Ectodermal cell (in vitro differentiated cells): ENCODE measurements at regions not wholly inside any gene's neighbourhood (a gene's known extent, or its start where the extent isn't known, plus 50 kb on each side); places are given as distances from the start of the nearest gene placed in this dataset.

Experiments
- H3K27ac ChIP-seq: 2 replicates; pipeline ENCODE4 v1.7.0; 2013; ENCODE audit warnings: mild to moderate bottlenecking, low read depth, low read length; ENCODE audit not compliant: insufficient read depth, poor library complexity, severe bottlenecking
- H3K27me3 ChIP-seq: 2 replicates; pipeline ENCODE4 v1.7.0; 2013; ENCODE audit warnings: mild to moderate bottlenecking, low read length; ENCODE audit not compliant: insufficient read depth, control insufficient read depth, poor library complexity, severe bottlenecking
- H3K36me3 ChIP-seq: one replicate; pipeline ENCODE4 v1.7.0; 2013; ENCODE audit warnings: low read length; ENCODE audit not compliant: control insufficient read depth, insufficient read depth
- H3K4me1 ChIP-seq: one replicate; pipeline ENCODE4 v1.7.0; 2013; ENCODE audit warnings: low read length; ENCODE audit not compliant: control insufficient read depth, insufficient read depth
- H3K4me3 ChIP-seq: 2 replicates; pipeline ENCODE4 v1.7.0; 2013; ENCODE audit warnings: low read depth, low read length, control low read depth; ENCODE audit not compliant: insufficient read depth
- H3K9me3 ChIP-seq: 2 replicates; pipeline ENCODE4 v1.7.0; 2013; ENCODE audit warnings: mild to moderate bottlenecking, low read length, moderate library complexity; ENCODE audit not compliant: control insufficient read depth
- WGBS, 2 experiments: methylation state at CpG; one replicate each; pipeline ENCODE4 v1.1.7; 2013; ENCODE audit warnings: missing lambda C conversion rate in 2 of 2; 5-methylcytosine and 5-hydroxymethylcytosine counted together

DNA sequence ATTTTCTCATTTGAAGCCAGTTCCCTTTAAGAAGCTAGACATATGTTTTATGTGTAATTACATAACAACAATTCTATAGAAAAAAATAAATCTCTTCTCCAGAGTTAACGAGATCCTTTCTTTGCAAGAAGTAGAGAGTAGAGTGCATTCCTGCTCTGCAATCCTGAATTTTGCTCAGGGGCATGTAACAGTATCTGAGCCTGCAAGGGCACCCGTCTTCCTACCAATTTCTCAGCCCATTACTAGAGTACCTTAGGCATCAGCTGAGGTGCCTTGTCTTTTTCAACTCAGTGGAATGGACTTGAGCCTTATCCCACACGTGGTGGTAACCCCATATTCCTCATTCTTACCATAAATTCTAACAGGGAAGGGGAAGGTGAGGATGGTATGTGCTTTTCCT, 205.9 kb downstream of the IKZF2 start:
- H3K27ac ChIP-seq, result no peak overlapping the region
- WGBS, 2 experiments, result 62 to 80% methylated on average over 2 to 3 of the region's 3 CpGs
- peaks cover 28% of the 10 kb centered on the region for H3K4me1 ChIP-seq
- no peaks in the 10 kb centered on the region for H3K27me3 ChIP-seq
- no peak overlapping the region for H3K4me3 ChIP-seq
- H3K36me3 ChIP-seq, result no peaks in the 10 kb centered on the region
- H3K9me3 ChIP-seq, result no peaks in the 10 kb centered on the region

DNA sequence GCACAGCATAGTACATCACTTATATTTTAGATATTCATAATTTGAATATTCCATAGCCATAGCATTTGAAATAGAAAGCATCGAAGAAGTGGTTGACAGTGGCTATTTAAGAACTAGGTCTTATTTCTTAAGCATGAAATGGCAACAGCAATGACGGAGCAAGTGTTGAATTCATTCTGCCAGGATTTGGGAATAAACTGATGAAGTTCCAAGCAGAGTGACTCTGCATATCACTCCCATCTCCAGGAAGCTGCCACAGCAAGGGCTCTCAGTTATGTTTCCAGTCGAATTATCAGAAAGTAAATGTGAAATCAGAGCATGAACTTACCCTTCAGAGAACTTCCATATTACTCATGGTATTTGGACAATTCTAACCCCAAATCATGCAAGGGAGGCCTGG, 208.1 kb downstream of the IKZF2 start:
- no peaks in the 10 kb centered on the region for H3K27me3 ChIP-seq
- H3K27ac ChIP-seq, result no peak overlapping the region
- H3K4me1 ChIP-seq, result peaks cover 43% of the 10 kb centered on the region
- 94% methylated on average over 3 of the region's 3 CpGs for WGBS, 2 experiments
- no peaks in the 10 kb centered on the region for H3K9me3 ChIP-seq
- H3K4me3 ChIP-seq, result no peak overlapping the region
- H3K36me3 ChIP-seq, result no peaks in the 10 kb centered on the region

DNA sequence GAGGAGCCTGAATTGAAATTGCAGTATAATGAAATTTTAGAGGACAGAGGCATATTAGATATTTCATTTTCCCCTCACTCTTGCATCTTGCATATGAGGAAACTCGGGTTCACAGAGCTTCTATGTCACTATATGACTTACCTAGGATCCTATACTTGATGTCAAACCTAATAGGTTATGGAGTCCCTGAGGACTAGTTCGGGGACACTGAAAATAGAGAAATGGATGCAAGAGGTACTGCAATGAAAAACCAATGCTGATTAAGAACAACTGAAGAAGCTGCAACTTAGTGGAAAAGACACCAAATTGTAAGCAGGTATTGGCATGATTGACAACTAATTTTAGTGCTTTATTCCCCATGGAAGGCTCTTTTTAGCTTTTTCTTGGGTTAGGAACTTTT, 210.1 kb downstream of the IKZF2 start:
- Histone ChIP-seq H3K27me3 (no peaks in the 10 kb centered on the region), H3K27ac (no peak overlapping the region), H3K4me3 (no peak overlapping the region), H3K36me3 (no peaks in the 10 kb centered on the region), H3K9me3 (no peaks in the 10 kb centered on the region), H3K4me1 (peaks cover 35% of the 10 kb centered on the region)
- WGBS, 2 experiments, result 81 to 83% methylated on average over 1 to 2 of the region's 2 CpGs

DNA sequence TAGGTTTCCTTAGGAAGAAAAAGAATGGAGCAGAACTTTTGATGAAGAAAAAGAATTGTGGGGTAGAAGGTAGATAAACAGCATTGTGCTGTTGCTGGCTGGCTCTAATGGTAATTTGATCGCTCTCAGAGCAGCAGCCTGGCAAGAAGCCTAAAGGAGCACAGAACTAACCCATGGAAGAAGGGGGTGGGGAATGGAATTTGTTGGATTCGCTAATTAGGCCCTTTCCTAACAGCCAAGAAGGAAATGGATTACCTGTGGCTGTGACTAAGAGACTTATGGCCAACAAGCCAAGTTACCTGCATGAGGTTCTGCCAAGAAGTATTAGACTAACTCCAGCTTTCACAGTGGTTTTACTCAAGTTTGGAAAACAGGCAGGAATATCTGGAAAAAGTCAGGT, 210.6 kb downstream of the IKZF2 start:
- Histone ChIP-seq H3K9me3 (no peaks in the 10 kb centered on the region), H3K27me3 (no peaks in the 10 kb centered on the region), H3K4me1 (peaks cover 30% of the 10 kb centered on the region), H3K4me3 (no peak overlapping the region), H3K36me3 (no peaks in the 10 kb centered on the region), H3K27ac (no peak overlapping the region)
- 1 to 2% methylated on average over 2 of the region's 2 CpGs for WGBS, 2 experiments

DNA sequence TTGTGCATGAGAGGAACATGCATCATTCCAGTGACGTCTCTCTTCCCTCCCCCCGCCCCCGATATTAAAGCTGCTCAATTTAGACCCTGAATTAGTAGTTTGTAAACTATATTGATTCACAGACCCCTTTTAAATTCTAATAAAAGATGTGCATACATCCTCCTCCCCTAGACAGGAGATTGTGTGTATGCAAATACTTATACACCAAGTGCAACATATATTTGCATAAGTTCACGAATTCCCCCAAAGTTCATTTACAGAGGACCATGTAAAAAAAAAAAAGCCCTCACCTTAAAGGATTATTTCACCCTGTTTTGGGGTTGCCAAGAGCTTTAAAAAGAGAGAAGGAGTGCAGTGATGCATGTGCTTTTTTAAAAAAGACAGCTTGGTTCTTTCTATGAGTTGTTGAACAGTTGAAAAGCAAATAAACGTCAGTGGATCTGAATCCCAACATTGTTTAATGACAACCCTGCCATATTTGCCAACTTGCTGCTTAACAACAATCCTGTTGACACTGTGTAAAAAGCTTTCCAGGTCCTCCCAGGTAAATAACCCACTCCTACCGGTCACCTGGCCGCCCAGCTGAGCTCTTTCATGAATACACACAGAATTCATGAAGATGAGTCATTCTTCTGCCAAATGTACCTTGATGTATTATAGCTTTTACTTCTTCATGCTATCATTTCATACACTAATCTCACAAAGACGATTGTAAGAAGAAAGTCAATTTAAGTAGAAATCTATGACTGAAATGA, 211.5 kb downstream of the IKZF2 start:
- Histone ChIP-seq H3K4me3 (no peak overlapping the region), H3K36me3 (no peaks in the 10 kb centered on the region), H3K4me1 (peaks cover 27% of the 10 kb centered on the region), H3K27me3 (no peaks in the 10 kb centered on the region), H3K27ac (no peak overlapping the region), H3K9me3 (no peaks in the 10 kb centered on the region)
- WGBS, 2 experiments, result 68 to 79% methylated on average over 4 to 6 of the region's 8 CpGs

DNA sequence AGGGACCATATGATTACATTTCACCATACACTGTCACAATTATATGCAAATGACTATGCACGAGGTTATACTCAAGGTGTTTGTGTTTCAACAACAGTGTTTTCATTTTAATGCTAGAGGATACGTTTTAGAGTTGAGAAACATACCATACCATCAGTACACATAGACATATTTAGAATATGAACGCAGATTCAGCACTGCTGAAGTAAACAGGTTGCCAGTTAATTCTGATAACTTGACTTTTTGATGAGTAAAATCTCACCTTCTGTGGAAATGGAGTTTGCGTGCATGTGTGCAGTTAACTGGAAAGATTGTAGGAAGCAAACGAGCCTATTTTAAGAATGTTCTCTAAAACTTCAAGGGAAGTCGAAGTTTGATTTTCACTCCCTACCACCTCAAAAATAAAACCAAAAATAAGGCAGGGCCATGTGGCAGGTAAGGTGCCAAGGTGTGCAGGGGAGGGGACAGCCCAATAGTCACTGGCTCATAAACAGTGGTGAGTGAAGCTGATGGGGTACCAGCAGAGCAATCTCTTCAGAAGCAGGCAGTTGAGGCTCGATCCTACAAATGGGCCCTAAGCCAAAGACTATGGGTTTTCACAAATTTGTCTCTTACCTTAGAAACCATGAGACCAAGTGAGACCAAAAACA, 213.1 kb downstream of the IKZF2 start:
- no peaks in the 10 kb centered on the region for H3K36me3 ChIP-seq
- peaks cover 27% of the 10 kb centered on the region for H3K4me1 ChIP-seq
- no peaks in the 10 kb centered on the region for H3K9me3 ChIP-seq
- no peak overlapping the region for H3K27ac ChIP-seq
- no peaks in the 10 kb centered on the region for H3K27me3 ChIP-seq
- 94 to 98% methylated on average over 6 to 7 of the region's 7 CpGs for WGBS, 2 experiments
- H3K4me3 ChIP-seq, result no peak overlapping the region

DNA sequence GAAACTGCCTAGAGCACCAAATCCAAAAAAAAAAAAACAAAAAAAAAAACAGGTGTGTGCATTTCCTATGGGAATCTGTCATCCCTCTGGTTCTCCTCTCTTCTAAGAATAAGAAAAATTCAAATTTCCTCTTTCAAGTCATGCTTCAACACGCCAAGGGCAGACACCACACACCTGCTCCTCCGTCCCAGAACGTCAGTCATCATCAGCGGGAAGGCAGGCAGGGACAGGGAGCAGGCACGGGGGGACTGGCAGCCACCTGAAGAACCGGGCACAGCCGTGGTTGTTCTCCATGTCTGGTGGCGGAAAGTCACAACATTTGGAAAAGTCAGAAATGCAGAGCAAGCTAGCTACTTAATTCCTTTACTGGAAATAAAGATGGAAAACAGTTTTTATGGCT, 214.8 kb downstream of the IKZF2 start:
- H3K4me3 ChIP-seq, result no peak overlapping the region
- H3K9me3 ChIP-seq, result no peaks in the 10 kb centered on the region
- no peaks in the 10 kb centered on the region for H3K27me3 ChIP-seq
- no peaks in the 10 kb centered on the region for H3K36me3 ChIP-seq
- H3K27ac ChIP-seq, result no peak overlapping the region
- WGBS, 2 experiments, result 89 to 91% methylated on average over 8 of the region's 8 CpGs
- H3K4me1 ChIP-seq, result peaks cover 25% of the 10 kb centered on the region

DNA sequence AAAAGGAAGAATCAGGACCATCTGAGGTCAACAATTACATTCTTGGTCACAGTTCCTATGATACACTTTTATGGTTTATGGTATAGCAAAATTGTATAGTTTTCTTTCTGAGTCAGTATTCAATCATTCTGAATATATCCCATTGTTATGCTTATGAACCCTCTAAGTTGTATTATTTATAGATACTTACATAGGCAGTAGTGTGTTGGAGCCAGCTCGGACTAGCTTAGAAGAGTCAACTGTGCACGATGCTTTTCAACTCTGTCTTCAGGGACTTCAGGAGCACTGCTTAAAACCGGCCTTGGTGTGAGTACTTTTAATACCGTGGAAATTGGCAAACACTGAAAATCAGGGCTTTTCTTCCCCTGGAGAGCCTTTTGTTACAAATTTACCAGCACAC, 215.7 kb downstream of the IKZF2 start:
- H3K4me1 ChIP-seq, result peaks cover 17% of the 10 kb centered on the region
- H3K9me3 ChIP-seq, result no peaks in the 10 kb centered on the region
- WGBS, 2 experiments, result 91 to 94% methylated on average over 4 of the region's 4 CpGs
- H3K27me3 ChIP-seq, result no peaks in the 10 kb centered on the region
- no peaks in the 10 kb centered on the region for H3K36me3 ChIP-seq
- no peak overlapping the region for H3K4me3 ChIP-seq
- no peak overlapping the region for H3K27ac ChIP-seq

DNA sequence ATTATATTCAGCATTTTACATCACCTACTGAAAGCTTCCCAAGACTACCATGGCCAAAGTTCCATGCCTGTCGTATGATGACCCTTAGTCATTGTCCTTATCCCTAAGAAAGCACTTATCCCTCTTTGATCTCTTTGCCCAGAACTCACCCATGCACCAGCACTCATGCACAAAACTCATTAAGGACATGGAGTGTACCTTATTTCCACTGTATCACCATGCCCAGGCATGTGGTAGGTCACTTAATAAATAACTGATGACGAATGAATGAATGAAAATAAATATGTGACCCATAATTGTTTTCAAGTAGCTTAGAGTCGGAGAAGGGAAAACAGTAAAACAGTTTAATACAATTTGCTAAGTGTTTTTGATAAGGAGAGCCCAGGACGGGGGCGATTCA, 220.1 kb downstream of the IKZF2 start:
- Histone ChIP-seq H3K27ac (no peak overlapping the region), H3K4me1 (no peaks in the 10 kb centered on the region), H3K4me3 (no peak overlapping the region), H3K9me3 (no peaks in the 10 kb centered on the region), H3K36me3 (no peaks in the 10 kb centered on the region), H3K27me3 (no peaks in the 10 kb centered on the region)
- WGBS, 2 experiments, result 95 to 96% methylated on average over 5 of the region's 5 CpGs

DNA sequence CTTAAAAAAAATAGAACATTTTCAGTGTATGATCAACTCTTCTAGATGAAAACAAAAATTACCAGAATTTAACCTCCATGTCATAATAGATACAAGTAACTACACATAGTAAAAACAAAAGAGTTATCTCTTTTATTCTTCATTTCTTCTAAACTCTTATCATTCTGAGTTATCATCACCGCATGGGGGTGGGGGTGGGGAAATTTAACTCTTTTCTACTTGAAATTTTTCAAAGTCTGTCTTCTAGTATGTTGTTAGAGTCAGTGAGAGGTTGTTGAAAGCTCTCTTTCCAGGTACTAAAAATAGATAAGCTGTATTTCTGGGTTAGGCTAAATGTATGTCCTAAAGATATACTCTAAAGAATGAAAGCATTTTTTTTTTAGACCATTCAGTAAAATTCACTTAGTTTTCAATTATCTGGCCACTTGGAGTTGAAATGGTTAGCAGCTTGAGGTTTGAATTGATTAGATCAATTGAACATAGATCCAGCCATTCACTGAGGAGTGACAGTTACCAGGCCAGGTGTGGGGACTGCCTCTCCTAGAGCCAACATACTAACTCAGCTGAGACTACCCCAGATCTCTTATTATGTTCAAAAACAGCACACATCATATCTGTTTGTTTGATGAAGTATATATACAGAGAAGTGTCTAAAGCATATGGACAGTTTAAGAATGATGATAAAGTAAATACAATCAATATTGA, 220.7 kb downstream of the IKZF2 start:
- no peaks in the 10 kb centered on the region for H3K36me3 ChIP-seq
- WGBS, 2 experiments, result 80 to 100% methylated on average over 1 of the region's 1 CpG
- H3K4me1 ChIP-seq, result no peaks in the 10 kb centered on the region
- no peaks in the 10 kb centered on the region for H3K9me3 ChIP-seq
- H3K4me3 ChIP-seq, result no peak overlapping the region
- no peaks in the 10 kb centered on the region for H3K27me3 ChIP-seq
- no peak overlapping the region for H3K27ac ChIP-seq
